Stomach (tissue), 4 donors: ENCODE measurements at regions not wholly inside any gene's neighbourhood (a gene's known extent, or its start where the extent isn't known, plus 50 kb on each side); places are given as distances from the start of the nearest gene placed in this dataset.

Experiments used
- EP300 ChIP-seq: sonication (generic); formaldehyde crosslinking; IDR thresholded peaks from one replicate; pipeline ENCODE4 v1.6.1; 2017; ENCODE audit warnings: antibody characterized with exemption
- POLR2A ChIP-seq, 4 donors: fragments of 450-650 bp; IDR thresholded peaks; one replicate each; pipeline ENCODE4 v1.6.1; 2016; ENCODE audit warnings: antibody characterized with exemption in 4 of 4, control low read depth in 2 of 4, mild to moderate bottlenecking in 1 of 4, moderate library complexity in 1 of 4
- POLR2AphosphoS5 ChIP-seq, 3 donors: sonication (generic); formaldehyde crosslinking; IDR thresholded peaks; one replicate each; pipeline ENCODE4 v1.6.1; 2016; ENCODE audit warnings: antibody characterized with exemption in 3 of 3
- TF ChIP-seq, protein P1 (sequence below), 7 experiments: fragments of 450-650 bp in 4 of 7; fragments of 200-600 bp in 3 of 7; sonication (generic) in 3 of 7; IDR thresholded peaks; one replicate each; pipeline ENCODE4 v1.5.1; 2016 to 2019; ENCODE audit warnings: antibody characterized with exemption in 7 of 7, control low read depth in 2 of 7, mild to moderate bottlenecking in 1 of 7

DNA sequence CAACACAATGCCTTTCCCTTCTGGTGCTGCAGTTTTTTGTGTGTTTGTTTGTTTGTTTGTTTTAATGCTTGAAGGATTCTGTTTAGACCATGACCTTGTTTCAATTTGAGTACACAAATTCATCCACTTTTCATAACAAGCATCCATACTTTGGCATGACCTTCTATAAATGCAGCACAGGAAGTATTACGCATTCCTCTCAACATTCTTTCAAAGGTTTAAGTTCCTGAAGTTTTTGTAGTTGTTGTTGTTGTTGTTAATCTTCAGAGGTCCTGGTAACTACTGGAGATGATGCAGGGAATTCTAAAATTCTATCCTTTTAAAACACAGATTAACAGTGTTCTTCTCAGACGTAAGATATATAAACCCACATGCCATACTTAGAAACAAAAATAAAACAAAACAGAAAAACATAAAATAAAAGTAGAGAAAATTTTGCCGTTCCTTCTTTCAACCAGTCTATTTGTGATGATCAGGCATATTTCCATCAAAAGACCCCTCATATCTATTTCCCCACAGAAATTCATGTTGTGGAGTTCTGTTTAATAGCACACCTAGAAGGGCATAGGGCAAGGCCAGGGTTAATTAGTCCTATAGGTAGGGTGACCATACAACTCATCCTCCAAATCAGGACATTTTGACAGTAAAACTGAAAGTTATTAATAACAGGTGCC lies 529.9 kb downstream of the NOVA1 start:
- TF ChIP-seq, protein P1, sequence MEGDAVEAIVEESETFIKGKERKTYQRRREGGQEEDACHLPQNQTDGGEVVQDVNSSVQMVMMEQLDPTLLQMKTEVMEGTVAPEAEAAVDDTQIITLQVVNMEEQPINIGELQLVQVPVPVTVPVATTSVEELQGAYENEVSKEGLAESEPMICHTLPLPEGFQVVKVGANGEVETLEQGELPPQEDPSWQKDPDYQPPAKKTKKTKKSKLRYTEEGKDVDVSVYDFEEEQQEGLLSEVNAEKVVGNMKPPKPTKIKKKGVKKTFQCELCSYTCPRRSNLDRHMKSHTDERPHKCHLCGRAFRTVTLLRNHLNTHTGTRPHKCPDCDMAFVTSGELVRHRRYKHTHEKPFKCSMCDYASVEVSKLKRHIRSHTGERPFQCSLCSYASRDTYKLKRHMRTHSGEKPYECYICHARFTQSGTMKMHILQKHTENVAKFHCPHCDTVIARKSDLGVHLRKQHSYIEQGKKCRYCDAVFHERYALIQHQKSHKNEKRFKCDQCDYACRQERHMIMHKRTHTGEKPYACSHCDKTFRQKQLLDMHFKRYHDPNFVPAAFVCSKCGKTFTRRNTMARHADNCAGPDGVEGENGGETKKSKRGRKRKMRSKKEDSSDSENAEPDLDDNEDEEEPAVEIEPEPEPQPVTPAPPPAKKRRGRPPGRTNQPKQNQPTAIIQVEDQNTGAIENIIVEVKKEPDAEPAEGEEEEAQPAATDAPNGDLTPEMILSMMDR (IDR thresholded peaks at IDR 0.05), result no peak
- TF ChIP-seq POLR2A (IDR thresholded peaks at IDR 0.05) (no peak), EP300 (no peak), POLR2AphosphoS5 (IDR thresholded peaks at IDR 0.05) (no peak)
